Body of pancreas (tissue), 4 donors: ENCODE measurements at regions not wholly inside any gene's neighbourhood (a gene's known extent, or its start where the extent isn't known, plus 50 kb on each side); places are given as distances from the start of the nearest gene placed in this dataset.

Experiments
- POLR2A ChIP-seq, 3 donors: fragments of 450-650 bp; IDR thresholded peaks; one replicate each; pipeline ENCODE4 v1.6.1; 2016; ENCODE audit warnings: antibody characterized with exemption in 3 of 3, mild to moderate bottlenecking in 2 of 3
- TF ChIP-seq, protein P1 (sequence below), 7 experiments: fragments of 450-650 bp in 4 of 7; fragments of 200-600 bp in 3 of 7; sonication (generic) in 3 of 7; IDR thresholded peaks; one replicate each; pipeline ENCODE4 v1.5.1; 2016 to 2019; ENCODE audit warnings: antibody characterized with exemption in 7 of 7

- TF ChIP-seq, protein P1, sequence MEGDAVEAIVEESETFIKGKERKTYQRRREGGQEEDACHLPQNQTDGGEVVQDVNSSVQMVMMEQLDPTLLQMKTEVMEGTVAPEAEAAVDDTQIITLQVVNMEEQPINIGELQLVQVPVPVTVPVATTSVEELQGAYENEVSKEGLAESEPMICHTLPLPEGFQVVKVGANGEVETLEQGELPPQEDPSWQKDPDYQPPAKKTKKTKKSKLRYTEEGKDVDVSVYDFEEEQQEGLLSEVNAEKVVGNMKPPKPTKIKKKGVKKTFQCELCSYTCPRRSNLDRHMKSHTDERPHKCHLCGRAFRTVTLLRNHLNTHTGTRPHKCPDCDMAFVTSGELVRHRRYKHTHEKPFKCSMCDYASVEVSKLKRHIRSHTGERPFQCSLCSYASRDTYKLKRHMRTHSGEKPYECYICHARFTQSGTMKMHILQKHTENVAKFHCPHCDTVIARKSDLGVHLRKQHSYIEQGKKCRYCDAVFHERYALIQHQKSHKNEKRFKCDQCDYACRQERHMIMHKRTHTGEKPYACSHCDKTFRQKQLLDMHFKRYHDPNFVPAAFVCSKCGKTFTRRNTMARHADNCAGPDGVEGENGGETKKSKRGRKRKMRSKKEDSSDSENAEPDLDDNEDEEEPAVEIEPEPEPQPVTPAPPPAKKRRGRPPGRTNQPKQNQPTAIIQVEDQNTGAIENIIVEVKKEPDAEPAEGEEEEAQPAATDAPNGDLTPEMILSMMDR (IDR thresholded peaks at IDR 0.05) = no peak
- TF ChIP-seq POLR2A (IDR thresholded peaks at IDR 0.05) = no peak
Observed at GRCh38 chr11:69917529-69917928, 98.3 kb upstream of the FGF3 start.
